ENCODE measurements at regions not wholly inside any gene's neighbourhood (a gene's known extent, or its start where the extent isn't known, plus 50 kb on each side); places are given as distances from the start of the nearest gene placed in this dataset.

DNA sequence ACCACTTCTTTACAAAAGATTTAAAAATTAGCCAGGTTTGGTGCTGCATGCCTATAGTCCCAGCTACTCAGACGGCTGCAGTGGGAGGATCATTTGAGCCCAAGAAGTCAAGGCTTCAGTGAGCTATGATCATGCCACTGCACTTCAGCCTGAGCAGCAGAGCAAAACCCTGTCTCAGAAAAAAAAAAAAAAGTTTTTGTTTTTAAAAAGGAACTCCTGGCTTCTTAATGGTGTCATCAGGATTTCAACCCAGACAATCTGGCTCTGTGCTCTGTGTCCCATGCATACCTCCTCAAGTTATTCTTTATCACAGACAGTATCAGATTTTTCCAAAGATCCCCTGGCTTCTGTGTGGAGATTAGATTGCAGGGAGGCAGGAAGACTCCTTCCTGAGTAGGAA lies 64.2 kb upstream of the IL12A start:
- no peaks in the 10 kb centered on the region for H3F3A ChIP-seq (ENCODE audit: insufficient read depth)
- H3K27ac ChIP-seq (ENCODE audit: low read depth, low read length): no peak overlapping the region
- no peaks in the 10 kb centered on the region for H4K20me1 ChIP-seq (ENCODE audit: low read depth, low read length)
- H3K4me3 ChIP-seq (ENCODE audit: insufficient read depth, low read length, poor library complexity, severe bottlenecking): no peak overlapping the region
- no peaks in the 10 kb centered on the region for H3K27me3 ChIP-seq (ENCODE audit: low read length)
- no peak overlapping the region for H3K4me2 ChIP-seq (ENCODE audit: low read depth, low read length, poor library complexity, severe bottlenecking)
- H3K9ac ChIP-seq (ENCODE audit: low read length): no peak overlapping the region
- TF ChIP-seq, protein P1, sequence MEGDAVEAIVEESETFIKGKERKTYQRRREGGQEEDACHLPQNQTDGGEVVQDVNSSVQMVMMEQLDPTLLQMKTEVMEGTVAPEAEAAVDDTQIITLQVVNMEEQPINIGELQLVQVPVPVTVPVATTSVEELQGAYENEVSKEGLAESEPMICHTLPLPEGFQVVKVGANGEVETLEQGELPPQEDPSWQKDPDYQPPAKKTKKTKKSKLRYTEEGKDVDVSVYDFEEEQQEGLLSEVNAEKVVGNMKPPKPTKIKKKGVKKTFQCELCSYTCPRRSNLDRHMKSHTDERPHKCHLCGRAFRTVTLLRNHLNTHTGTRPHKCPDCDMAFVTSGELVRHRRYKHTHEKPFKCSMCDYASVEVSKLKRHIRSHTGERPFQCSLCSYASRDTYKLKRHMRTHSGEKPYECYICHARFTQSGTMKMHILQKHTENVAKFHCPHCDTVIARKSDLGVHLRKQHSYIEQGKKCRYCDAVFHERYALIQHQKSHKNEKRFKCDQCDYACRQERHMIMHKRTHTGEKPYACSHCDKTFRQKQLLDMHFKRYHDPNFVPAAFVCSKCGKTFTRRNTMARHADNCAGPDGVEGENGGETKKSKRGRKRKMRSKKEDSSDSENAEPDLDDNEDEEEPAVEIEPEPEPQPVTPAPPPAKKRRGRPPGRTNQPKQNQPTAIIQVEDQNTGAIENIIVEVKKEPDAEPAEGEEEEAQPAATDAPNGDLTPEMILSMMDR (IDR thresholded peaks at IDR 0.05; ENCODE audit: insufficient read depth, low read length, poor library complexity, severe bottlenecking): no peak
- TF ChIP-seq EZH2phosphoT487 (conservative IDR thresholded peaks at IDR 0.05; ENCODE audit: low read length): no peak
- no peak overlapping the region for H2AFZ ChIP-seq (ENCODE audit: low read depth, low read length, severe bottlenecking)
- no peaks in the 10 kb centered on the region for H3K79me2 ChIP-seq (ENCODE audit: insufficient read depth, low read length)
- no peaks in the 10 kb centered on the region for H3K36me3 ChIP-seq (ENCODE audit: low read length)
- no peaks in the 10 kb centered on the region for H3K9me2 ChIP-seq (replicated peaks; ENCODE audit: insufficient read depth, low read length)
- H3K9me3 ChIP-seq (ENCODE audit: insufficient read depth, low read length): no peaks in the 10 kb centered on the region

DNA sequence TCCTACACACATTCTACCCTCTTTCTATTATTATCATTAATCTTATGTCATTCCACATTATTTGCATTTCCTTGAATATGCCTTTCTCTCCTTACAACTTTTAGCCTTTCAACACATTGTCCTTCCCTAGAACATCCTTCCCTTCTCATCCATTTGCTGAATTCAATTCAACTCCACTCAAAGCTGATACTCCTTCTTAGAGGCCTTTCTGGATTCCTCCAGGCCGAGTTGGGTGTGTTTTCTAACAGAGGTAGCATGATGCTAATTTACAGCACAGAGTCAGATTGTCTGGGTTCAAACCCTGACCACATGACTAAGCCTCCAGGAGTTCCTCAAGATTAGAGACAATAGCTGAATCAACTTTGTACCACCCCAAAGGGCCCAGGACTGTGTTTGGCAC lies 63.4 kb upstream of the IL12A start:
- Histone ChIP-seq H3K27me3 (ENCODE audit: low read length) (no peaks in the 10 kb centered on the region), H2AFZ (ENCODE audit: low read depth, low read length, severe bottlenecking) (no peak overlapping the region), H3F3A (ENCODE audit: insufficient read depth) (no peaks in the 10 kb centered on the region), H3K36me3 (ENCODE audit: low read length) (no peaks in the 10 kb centered on the region), H3K79me2 (ENCODE audit: insufficient read depth, low read length) (no peaks in the 10 kb centered on the region), H3K9ac (ENCODE audit: low read length) (no peak overlapping the region), H3K27ac (ENCODE audit: low read depth, low read length) (no peak overlapping the region), H4K20me1 (ENCODE audit: low read depth, low read length) (no peaks in the 10 kb centered on the region), H3K4me3 (ENCODE audit: insufficient read depth, low read length, poor library complexity, severe bottlenecking) (no peak overlapping the region), H3K9me3 (ENCODE audit: insufficient read depth, low read length) (no peaks in the 10 kb centered on the region), H3K4me2 (ENCODE audit: low read depth, low read length, poor library complexity, severe bottlenecking) (no peak overlapping the region), H3K9me2 (replicated peaks; ENCODE audit: insufficient read depth, low read length) (no peaks in the 10 kb centered on the region)
- no peak for TF ChIP-seq EZH2phosphoT487 (conservative IDR thresholded peaks at IDR 0.05; ENCODE audit: low read length)
- TF ChIP-seq, protein P1 (IDR thresholded peaks at IDR 0.05; ENCODE audit: insufficient read depth, low read length, poor library complexity, severe bottlenecking): no peak

DNA sequence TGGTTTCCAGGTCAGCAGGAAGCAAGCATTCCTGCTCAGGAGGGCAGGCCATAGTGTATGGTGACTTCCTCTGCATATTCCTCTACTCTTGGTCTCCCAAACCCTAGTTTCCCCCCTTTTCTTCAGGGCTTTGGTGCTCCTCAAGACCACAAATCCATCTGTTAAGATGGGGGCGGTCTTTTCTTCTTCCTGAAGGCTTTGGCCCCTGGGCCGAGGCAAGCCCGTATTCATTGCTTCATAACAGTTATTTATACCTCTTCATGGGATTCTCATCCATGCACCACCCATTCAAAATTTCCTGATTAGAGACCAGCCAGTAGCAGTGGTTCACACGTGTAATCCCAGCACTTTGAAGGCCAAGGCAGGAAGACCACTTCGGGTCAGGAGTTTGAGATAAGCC lies 62.1 kb upstream of the IL12A start:
- no peak overlapping the region for H2AFZ ChIP-seq (ENCODE audit: low read depth, low read length, severe bottlenecking)
- H3K9me2 ChIP-seq (replicated peaks; ENCODE audit: insufficient read depth, low read length): no peaks in the 10 kb centered on the region
- H3K9ac ChIP-seq (ENCODE audit: low read length): no peak overlapping the region
- TF ChIP-seq EZH2phosphoT487 (conservative IDR thresholded peaks at IDR 0.05; ENCODE audit: low read length): no peak
- TF ChIP-seq, protein P1 (IDR thresholded peaks at IDR 0.05; ENCODE audit: insufficient read depth, low read length, poor library complexity, severe bottlenecking): no peak
- no peak overlapping the region for H3K27ac ChIP-seq (ENCODE audit: low read depth, low read length)
- H3K4me2 ChIP-seq (ENCODE audit: low read depth, low read length, poor library complexity, severe bottlenecking): no peak overlapping the region
- no peaks in the 10 kb centered on the region for H3F3A ChIP-seq (ENCODE audit: insufficient read depth)
- no peaks in the 10 kb centered on the region for H4K20me1 ChIP-seq (ENCODE audit: low read depth, low read length)
- no peaks in the 10 kb centered on the region for H3K9me3 ChIP-seq (ENCODE audit: insufficient read depth, low read length)
- H3K27me3 ChIP-seq (ENCODE audit: low read length): no peaks in the 10 kb centered on the region
- H3K4me3 ChIP-seq (ENCODE audit: insufficient read depth, low read length, poor library complexity, severe bottlenecking): no peak overlapping the region
- H3K79me2 ChIP-seq (ENCODE audit: insufficient read depth, low read length): no peaks in the 10 kb centered on the region
- H3K36me3 ChIP-seq (ENCODE audit: low read length): no peaks in the 10 kb centered on the region

All from SU-DHL-6 (cell line).